ENCODE measurements at regions not wholly inside any gene's neighbourhood (a gene's known extent, or its start where the extent isn't known, plus 50 kb on each side); places are given as distances from the start of the nearest gene placed in this dataset.
"Not testable (repeated sequence)": the region's sequence is repeated elsewhere in the genome, so short reads cannot be mapped to it uniquely, and the experiment has no call there.

DNA sequence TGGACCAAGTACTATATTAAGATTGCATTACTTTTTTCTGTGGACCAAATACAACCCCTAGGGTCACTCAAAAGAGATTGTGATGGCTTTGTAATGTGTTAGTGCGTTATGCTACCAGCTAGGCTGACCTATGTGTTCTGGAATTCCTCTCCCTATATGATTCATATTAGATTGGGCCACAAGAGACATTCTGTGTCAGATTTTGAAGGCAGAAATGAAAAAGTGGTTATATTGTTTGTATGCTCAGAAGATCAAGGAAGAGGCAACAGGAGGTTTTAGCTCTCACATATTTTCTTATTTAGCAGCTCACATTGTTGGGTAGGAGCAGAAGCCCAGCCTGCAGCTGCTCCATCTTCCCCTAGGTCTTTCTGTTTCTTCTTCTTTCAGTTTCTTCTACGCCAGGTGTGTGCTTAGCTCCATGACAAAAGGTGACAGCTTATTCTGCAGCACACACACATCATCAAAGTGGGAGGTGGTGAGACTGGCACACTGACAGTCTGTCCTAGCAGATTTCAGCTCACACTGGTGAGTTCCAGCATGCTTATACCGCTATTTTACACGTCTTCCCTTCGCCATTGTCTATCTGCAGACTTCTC is 156.8 kb upstream of the UBE2E3 start:
- TF ChIP-seq, protein P1, sequence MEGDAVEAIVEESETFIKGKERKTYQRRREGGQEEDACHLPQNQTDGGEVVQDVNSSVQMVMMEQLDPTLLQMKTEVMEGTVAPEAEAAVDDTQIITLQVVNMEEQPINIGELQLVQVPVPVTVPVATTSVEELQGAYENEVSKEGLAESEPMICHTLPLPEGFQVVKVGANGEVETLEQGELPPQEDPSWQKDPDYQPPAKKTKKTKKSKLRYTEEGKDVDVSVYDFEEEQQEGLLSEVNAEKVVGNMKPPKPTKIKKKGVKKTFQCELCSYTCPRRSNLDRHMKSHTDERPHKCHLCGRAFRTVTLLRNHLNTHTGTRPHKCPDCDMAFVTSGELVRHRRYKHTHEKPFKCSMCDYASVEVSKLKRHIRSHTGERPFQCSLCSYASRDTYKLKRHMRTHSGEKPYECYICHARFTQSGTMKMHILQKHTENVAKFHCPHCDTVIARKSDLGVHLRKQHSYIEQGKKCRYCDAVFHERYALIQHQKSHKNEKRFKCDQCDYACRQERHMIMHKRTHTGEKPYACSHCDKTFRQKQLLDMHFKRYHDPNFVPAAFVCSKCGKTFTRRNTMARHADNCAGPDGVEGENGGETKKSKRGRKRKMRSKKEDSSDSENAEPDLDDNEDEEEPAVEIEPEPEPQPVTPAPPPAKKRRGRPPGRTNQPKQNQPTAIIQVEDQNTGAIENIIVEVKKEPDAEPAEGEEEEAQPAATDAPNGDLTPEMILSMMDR (conservative IDR thresholded peaks at IDR 0.05; ENCODE audit: control insufficient read depth, insufficient read depth, low read depth, low read length), result no peak
- DNase-seq (ENCODE audit: low read depth), result peak; percentile 72
- no peak overlapping the region for H3K4me3 ChIP-seq (ENCODE audit: control insufficient read depth, low read depth, low read length)

DNA sequence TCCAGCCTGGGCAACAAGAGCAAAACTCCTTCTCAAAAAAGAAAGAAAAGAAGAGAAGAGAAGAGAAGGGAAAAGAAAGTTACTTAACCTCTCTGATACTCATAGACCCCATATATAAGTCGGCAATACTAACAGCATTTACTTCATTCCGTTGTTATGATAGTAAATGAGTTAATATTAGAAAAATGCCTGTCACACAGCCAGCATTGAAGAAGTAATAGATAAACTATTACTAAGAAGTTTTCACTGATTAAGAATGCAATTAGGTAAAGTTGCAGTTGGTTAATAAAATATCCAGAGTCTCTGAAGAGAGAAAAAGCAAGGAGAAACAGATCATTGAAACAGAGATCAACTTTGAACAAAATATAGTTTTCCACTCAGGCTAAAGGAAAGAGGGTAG is 161.3 kb upstream of the UBE2E3 start:
- H3K4me3 ChIP-seq (ENCODE audit: control insufficient read depth, low read depth, low read length), result no peak overlapping the region
- TF ChIP-seq, protein P1 (conservative IDR thresholded peaks at IDR 0.05; ENCODE audit: control insufficient read depth, insufficient read depth, low read depth, low read length), result no peak
- DNase-seq (ENCODE audit: low read depth), result no peak

DNA sequence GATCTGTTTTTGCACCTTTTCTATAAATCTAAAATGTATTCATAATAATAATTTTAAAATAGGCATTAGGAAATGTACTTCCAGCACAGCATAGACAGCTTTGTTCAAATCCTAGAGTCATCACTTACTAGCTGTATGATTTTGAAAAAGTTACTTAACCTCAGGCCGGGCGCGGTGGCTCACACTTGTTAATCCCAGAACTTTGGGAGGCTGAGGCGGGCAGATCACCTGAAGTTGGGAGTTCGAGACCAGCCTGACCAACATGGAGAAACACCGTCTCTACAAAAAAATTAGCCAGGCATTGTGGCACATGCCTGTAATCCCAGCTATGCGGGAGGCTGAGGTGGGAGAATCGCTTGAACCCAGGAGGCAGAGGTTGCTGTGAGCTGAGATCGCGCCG is 161.7 kb upstream of the UBE2E3 start:
- not testable (repeated sequence) for DNase-seq (ENCODE audit: low read depth); H3K4me3 ChIP-seq (ENCODE audit: control insufficient read depth, low read depth, low read length)

DNA sequence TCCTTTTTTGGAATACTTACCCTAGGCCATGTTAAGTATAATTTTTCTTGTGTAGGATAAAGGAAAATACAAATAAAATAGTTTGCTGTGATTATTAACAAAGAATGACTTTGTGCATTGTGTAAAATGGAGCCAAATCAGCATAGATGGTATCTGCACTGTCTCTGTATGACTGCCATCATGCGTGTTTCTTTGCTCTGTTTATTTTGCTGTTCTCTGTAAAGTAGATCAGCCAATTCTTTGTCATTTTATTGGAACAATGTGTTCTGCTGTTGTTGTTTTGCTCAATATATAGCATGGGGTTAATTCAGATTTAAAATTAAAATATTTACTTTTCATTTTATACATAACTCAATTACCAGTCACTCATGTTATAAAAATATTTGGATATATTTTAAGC is 181.3 kb upstream of the UBE2E3 start:
- H3K4me3 ChIP-seq (ENCODE audit: control insufficient read depth, low read depth, low read length), result no peak overlapping the region
- no peak for DNase-seq (ENCODE audit: low read depth)
- TF ChIP-seq, protein P1 (conservative IDR thresholded peaks at IDR 0.05; ENCODE audit: control insufficient read depth, insufficient read depth, low read depth, low read length), result no peak

DNA sequence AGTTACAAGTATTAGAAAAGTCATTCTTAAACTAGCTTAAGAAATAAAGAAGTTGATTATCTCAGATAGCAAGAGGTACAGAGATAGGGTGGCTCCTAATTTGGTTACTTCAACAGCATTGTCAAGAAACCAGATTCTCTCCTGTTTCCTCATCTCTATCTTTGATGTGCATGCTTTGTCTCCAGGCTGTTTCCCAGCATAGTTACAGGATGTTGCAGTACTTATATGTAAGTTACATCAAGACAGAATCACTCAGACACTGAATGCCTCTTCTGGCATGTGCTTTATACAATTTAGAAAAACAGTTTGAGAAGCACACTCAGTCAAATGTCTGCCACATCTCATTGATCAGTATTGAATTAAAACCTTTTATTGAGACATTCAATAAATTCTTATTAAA is 189.5 kb upstream of the UBE2E3 start:
- no peak overlapping the region for H3K4me3 ChIP-seq (ENCODE audit: control insufficient read depth, low read depth, low read length)
- peak; percentile 11 for DNase-seq (ENCODE audit: low read depth)
- TF ChIP-seq, protein P1 (conservative IDR thresholded peaks at IDR 0.05; ENCODE audit: control insufficient read depth, insufficient read depth, low read depth, low read length), result no peak

DNA sequence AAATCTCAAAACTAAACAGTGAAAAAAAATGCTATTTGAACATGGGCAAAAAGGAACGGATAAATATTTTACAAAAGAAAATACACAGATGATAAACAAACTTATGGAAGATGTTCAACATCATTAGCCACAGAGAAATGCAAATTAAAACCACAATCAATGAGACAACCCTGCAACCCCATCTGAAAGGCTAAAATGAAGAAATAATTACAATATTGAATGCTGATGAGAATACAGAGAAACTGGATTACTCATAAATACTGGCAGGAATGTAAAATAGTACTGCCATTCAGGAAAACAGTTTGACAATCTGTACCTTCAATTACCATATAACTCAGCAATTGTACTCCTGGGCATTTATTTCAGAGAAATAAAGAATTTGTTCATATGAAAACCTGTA is 193.1 kb upstream of the UBE2E3 start:
- H3K4me3 ChIP-seq (ENCODE audit: control insufficient read depth, low read depth, low read length), result no peak overlapping the region
- TF ChIP-seq, protein P1 (conservative IDR thresholded peaks at IDR 0.05; ENCODE audit: control insufficient read depth, insufficient read depth, low read depth, low read length), result no peak
- no peak for DNase-seq (ENCODE audit: low read depth)

DNA sequence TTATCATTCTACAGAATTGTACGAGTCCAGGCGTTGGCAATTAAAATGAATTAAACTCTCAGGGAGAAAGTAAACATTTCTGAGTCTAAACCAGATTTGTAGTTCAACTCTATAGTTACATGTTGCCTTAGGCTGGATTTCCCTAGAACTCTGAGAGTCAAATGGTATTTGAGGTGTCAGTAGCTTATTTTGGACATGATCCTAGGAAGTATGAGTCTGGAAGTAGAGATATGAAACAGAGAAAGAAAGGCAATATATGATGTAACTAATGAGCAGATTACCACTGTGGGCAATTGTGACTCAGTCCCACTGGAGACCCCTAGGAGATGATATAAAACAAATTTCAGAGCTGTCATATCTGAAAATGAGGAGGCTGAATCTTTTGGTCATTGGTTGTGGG is 199.1 kb upstream of the UBE2E3 start:
- DNase-seq (ENCODE audit: low read depth), result no peak
- TF ChIP-seq, protein P1 (conservative IDR thresholded peaks at IDR 0.05; ENCODE audit: control insufficient read depth, insufficient read depth, low read depth, low read length), result no peak
- no peak overlapping the region for H3K4me3 ChIP-seq (ENCODE audit: control insufficient read depth, low read depth, low read length)
